Coronary artery (tissue), 2 donors: ENCODE measurements at regions not wholly inside any gene's neighbourhood (a gene's known extent, or its start where the extent isn't known, plus 50 kb on each side); places are given as distances from the start of the nearest gene placed in this dataset.

ENCODE experiments used
- DNase-seq: peaks from one replicate; pipeline ENCODE4 v3.0.0-alpha.2; 2017; ENCODE audit warnings: low spot score
- H3K27ac ChIP-seq, 2 donors: fragments of 200-600 bp; sonication (generic); one replicate each; pipeline ENCODE4 v1.5.1; 2016 to 2019
- H3K4me3 ChIP-seq: fragments of 200-600 bp; sonication (generic); 2 replicates; pipeline ENCODE4 v1.5.1; 2016; ENCODE audit warnings: mild to moderate bottlenecking, moderate library complexity
- TF ChIP-seq, protein P1 (sequence below): fragments of 200-600 bp; sonication (generic); IDR thresholded peaks from one replicate; pipeline ENCODE4 v1.5.1; 2019; ENCODE audit warnings: antibody characterized with exemption

DNA sequence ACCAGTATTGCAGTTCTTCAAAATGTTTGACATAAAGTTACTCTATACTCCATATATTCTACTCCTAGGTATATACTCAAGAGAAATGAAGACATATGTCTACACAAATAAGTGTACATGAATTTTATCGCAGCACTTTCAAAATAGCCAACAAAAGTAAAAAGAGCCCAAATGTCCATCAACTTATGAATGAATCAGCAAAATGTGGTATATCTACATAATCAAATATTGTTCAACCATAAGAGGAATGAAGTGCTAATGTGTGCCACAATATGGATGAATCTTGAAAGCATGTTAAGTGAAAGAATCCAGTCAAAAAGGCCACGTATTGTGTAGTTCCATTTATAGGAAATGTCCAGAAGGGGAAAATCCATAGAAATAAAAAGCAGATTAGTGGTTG is 98.6 kb upstream of the F3 start:
- TF ChIP-seq, protein P1, sequence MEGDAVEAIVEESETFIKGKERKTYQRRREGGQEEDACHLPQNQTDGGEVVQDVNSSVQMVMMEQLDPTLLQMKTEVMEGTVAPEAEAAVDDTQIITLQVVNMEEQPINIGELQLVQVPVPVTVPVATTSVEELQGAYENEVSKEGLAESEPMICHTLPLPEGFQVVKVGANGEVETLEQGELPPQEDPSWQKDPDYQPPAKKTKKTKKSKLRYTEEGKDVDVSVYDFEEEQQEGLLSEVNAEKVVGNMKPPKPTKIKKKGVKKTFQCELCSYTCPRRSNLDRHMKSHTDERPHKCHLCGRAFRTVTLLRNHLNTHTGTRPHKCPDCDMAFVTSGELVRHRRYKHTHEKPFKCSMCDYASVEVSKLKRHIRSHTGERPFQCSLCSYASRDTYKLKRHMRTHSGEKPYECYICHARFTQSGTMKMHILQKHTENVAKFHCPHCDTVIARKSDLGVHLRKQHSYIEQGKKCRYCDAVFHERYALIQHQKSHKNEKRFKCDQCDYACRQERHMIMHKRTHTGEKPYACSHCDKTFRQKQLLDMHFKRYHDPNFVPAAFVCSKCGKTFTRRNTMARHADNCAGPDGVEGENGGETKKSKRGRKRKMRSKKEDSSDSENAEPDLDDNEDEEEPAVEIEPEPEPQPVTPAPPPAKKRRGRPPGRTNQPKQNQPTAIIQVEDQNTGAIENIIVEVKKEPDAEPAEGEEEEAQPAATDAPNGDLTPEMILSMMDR = no peak
- no peak overlapping the region for H3K4me3 ChIP-seq
- no peak overlapping the region for H3K27ac ChIP-seq
- no peak for DNase-seq

DNA sequence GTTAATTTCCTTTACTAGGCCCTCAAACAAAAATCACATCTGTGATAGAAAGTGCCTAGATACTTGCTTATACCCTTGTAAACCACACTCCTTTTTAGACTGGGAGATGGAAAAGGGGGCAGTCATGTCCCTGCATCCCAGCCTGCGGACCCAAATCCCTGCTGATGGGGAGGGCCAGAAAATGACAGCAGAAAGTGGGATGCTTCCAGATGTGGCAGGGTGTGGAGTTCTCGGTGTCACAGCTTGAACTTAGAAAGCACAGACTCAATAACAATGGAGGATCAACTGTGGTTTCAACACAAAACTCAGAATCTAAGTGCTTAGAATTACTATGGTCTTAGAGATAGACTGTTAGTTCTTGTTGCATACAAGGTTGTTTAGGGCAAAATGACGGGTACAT is 95.6 kb upstream of the F3 start:
- TF ChIP-seq, protein P1 = no peak
- H3K4me3 ChIP-seq = no peak overlapping the region
- no peak for DNase-seq
- no peak overlapping the region for H3K27ac ChIP-seq

DNA sequence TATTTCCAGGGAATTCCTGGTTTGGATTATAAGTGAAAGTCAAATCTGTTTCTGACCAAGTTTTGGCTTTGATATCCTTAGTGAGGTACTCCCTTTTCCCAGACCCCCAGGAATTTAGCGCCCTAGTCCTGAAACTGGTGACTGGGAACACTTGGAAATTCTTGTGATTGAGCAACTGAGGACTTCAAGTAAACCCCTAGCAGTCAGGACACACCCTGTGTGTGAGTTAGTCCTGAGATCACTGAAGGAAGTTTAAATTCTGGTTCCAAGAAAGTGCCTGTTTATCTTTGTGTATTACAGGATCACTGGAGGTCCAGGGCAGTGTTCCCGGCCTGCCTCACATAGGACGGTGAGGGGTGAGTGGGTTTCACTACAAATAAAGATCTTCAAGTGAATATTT is 95.1 kb upstream of the F3 start:
- no peak overlapping the region for H3K4me3 ChIP-seq
- no peak for DNase-seq
- H3K27ac ChIP-seq = peak overlapping the region in 1 of 2 donors; percentile 31
- TF ChIP-seq, protein P1 = no peak

DNA sequence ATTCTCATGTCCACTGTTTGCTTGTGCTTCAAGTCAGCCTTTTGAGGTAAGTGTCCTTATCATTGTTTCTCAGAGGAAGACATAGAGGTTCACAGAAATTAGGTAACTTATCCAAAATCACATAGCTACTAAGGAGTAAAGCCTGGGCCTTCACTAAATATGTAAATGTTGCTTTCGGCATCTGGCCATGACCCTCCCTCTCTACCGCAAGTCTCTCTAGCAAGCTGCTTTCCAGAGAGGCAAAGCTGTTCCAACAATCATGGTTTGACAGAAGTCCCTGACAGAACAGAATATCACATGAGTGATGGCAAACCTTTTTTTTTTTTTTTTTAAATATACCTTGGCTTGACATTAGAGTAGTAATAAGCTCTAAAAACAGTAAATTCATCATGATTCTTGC is 94.5 kb upstream of the F3 start:
- TF ChIP-seq, protein P1 = no peak
- Histone ChIP-seq H3K4me3 (no peak overlapping the region), H3K27ac (peak overlapping the region in 1 of 2 donors; percentile 31)
- no peak for DNase-seq

DNA sequence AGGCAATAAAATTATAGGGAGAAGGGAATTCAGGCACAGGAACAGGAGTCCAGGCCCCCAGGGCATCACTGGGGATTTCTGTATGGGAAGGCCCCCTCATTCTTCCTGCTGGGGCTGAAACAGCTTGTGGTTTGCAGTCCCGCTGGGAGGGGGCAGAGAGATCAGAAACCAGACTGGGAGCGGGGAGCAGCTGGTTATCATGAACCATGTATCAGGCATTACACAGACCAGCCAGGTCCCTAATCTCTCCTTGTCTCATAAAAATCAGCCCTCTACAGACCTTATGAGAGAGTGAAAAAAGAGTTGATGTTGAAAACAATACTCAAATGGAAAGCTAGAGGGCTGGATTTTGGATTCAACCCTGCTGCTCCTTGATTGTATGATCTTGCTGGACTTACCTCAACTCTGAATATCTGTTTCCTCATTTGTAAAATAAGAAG is 93.4 kb upstream of the F3 start:
- no peak overlapping the region for H3K4me3 ChIP-seq
- TF ChIP-seq, protein P1 = no peak
- H3K27ac ChIP-seq = no peak overlapping the region
- DNase-seq = no peak

DNA sequence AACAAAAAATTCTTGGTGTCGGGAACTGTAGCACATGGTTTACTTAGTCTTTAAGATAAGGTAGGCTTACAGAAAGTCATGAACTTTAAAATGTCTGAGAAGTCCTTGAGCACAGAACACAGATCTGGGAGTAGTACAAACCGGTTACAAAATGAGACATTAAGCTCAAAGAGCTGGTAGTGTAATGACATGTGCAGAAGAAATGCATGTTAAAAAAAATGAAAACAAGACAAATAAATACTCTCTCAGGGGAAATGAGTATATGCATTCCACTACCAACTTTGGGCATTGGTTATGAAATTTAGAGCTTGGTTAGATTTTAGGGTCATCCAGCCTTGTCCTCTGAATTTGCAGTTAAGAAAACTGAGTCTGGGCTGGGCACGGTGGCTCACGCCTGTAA is 91.5 kb upstream of the F3 start:
- DNase-seq = no peak
- H3K27ac ChIP-seq = peak overlapping the region in 1 of 2 donors; percentile 35

More for the DNA sequence above, 91.5 kb upstream of the F3 start:
- TF ChIP-seq, protein P1 = no peak
- no peak overlapping the region for H3K4me3 ChIP-seq
